ENCODE measurements at regions not wholly inside any gene's neighbourhood (a gene's known extent, or its start where the extent isn't known, plus 50 kb on each side); places are given as distances from the start of the nearest gene placed in this dataset.

- no peaks in the 10 kb centered on the region for H3K36me3 Mint-ChIP-seq
- H3K4me3 Mint-ChIP-seq, result no peak overlapping the region
- TF ChIP-seq, protein P1, sequence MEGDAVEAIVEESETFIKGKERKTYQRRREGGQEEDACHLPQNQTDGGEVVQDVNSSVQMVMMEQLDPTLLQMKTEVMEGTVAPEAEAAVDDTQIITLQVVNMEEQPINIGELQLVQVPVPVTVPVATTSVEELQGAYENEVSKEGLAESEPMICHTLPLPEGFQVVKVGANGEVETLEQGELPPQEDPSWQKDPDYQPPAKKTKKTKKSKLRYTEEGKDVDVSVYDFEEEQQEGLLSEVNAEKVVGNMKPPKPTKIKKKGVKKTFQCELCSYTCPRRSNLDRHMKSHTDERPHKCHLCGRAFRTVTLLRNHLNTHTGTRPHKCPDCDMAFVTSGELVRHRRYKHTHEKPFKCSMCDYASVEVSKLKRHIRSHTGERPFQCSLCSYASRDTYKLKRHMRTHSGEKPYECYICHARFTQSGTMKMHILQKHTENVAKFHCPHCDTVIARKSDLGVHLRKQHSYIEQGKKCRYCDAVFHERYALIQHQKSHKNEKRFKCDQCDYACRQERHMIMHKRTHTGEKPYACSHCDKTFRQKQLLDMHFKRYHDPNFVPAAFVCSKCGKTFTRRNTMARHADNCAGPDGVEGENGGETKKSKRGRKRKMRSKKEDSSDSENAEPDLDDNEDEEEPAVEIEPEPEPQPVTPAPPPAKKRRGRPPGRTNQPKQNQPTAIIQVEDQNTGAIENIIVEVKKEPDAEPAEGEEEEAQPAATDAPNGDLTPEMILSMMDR (IDR thresholded peaks at IDR 0.05; ENCODE audit: unreplicated experiment), result no peak
- H3K27ac Mint-ChIP-seq, result no peak overlapping the region
- no peak for DNase-seq (ENCODE audit: low spot score in 2 of 2, unreplicated experiment in 2 of 2)
- no peaks in the 10 kb centered on the region for H3K4me1 Mint-ChIP-seq
- peaks cover 10% of the 10 kb centered on the region for H3K27me3 Mint-ChIP-seq (ENCODE audit: low read depth)
- H3K9me3 Mint-ChIP-seq, result no peaks in the 10 kb centered on the region
These were observed 698.6 kb downstream of the NOVA1 start for GRCh38 chr14:25899197-25899596.

- Mint-ChIP-seq H3K36me3 (no peaks in the 10 kb centered on the region), H3K27me3 (ENCODE audit: low read depth) (peaks cover 16% of the 10 kb centered on the region), H3K9me3 (no peaks in the 10 kb centered on the region), H3K4me3 (no peak overlapping the region), H3K27ac (no peak overlapping the region), H3K4me1 (no peaks in the 10 kb centered on the region)
- TF ChIP-seq, protein P1 (IDR thresholded peaks at IDR 0.05; ENCODE audit: unreplicated experiment), result no peak
- DNase-seq (ENCODE audit: low spot score in 2 of 2, unreplicated experiment in 2 of 2), result no peak
These were observed 701.1 kb downstream of the NOVA1 start for GRCh38 chr14:25896777-25897176.

DNA sequence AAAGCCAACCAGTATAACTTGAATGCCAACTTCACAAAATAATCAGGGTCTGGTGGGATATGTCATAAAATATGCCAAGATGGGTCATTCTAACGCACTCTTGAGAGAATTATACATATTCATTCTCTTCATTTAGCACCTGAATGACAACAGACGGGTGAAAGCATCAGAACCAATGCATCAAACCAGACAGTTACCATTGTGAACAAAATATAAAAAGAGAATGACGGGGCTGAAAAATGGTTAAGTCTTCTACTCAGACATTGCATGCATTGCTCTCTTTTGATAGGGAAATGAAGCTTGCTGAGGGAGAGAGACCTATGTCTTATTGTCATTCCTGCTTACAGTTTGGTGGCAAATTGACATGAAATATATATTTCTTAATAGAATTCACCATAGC, 702.1 kb downstream of the NOVA1 start:
- Mint-ChIP-seq H3K9me3 (no peaks in the 10 kb centered on the region), H3K36me3 (no peaks in the 10 kb centered on the region), H3K27me3 (ENCODE audit: low read depth) (peaks cover 18% of the 10 kb centered on the region), H3K27ac (no peak overlapping the region), H3K4me3 (no peak overlapping the region), H3K4me1 (no peaks in the 10 kb centered on the region)
- TF ChIP-seq, protein P1 (IDR thresholded peaks at IDR 0.05; ENCODE audit: unreplicated experiment), result no peak
- DNase-seq (ENCODE audit: low spot score in 2 of 2, unreplicated experiment in 2 of 2), result no peak

DNA sequence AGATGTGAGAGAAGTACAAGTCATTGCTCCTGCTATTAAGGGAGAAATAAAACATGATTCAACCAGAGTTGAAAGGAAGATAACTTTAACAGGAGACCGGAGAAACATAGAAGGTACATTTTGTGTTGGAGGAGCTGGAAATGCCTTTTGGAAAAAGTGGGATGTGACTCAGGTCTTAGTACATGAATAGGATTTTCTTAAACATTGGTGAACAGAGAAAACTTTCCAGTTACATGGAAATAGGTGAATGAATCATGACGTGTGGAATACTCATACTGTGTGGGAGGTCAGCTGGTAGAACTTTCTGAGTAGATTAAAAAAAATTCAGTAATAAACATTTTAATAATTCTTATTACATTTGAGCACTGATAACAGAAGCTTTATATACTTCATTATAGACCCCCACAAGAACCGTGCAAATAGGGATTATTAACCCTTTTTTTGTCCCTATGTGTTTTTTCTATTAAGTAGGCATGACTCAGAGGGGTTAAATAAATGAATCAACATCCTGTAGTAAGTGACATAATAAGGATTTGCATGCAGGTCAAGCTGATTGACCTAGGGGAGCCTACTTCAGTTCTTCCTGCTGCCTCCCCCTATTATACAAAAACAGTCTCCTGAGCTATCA, 710.5 kb downstream of the NOVA1 start:
- Mint-ChIP-seq H3K4me3 (no peak overlapping the region), H3K9me3 (no peaks in the 10 kb centered on the region), H3K27me3 (ENCODE audit: low read depth) (peaks cover 29% of the 10 kb centered on the region), H3K4me1 (peaks cover 15% of the 10 kb centered on the region), H3K27ac (no peak overlapping the region), H3K36me3 (no peaks in the 10 kb centered on the region)
- TF ChIP-seq, protein P1 (IDR thresholded peaks at IDR 0.05; ENCODE audit: unreplicated experiment), result no peak
- no peak for DNase-seq (ENCODE audit: low spot score in 2 of 2, unreplicated experiment in 2 of 2)

GRCh38 chr14:25884657-25885056, 713.2 kb downstream of the NOVA1 start:
- TF ChIP-seq, protein P1 (IDR thresholded peaks at IDR 0.05; ENCODE audit: unreplicated experiment), result no peak
- no peak overlapping the region for H3K4me3 Mint-ChIP-seq
- no peaks in the 10 kb centered on the region for H3K36me3 Mint-ChIP-seq
- H3K4me1 Mint-ChIP-seq, result peaks cover 21% of the 10 kb centered on the region
- no peak overlapping the region for H3K27ac Mint-ChIP-seq
- H3K9me3 Mint-ChIP-seq, result no peaks in the 10 kb centered on the region
- DNase-seq (ENCODE audit: low spot score in 2 of 2, unreplicated experiment in 2 of 2), result no peak
- peaks cover 27% of the 10 kb centered on the region for H3K27me3 Mint-ChIP-seq (ENCODE audit: low read depth)

GRCh38 chr14:25882899-25883298, 714.9 kb downstream of the NOVA1 start:
- DNase-seq (ENCODE audit: low spot score in 2 of 2, unreplicated experiment in 2 of 2), result no peak
- no peak overlapping the region for H3K4me3 Mint-ChIP-seq
- H3K27me3 Mint-ChIP-seq (ENCODE audit: low read depth), result peaks cover 35% of the 10 kb centered on the region
- no peak overlapping the region for H3K27ac Mint-ChIP-seq
- peaks cover 15% of the 10 kb centered on the region for H3K4me1 Mint-ChIP-seq
- TF ChIP-seq, protein P1 (IDR thresholded peaks at IDR 0.05; ENCODE audit: unreplicated experiment), result no peak
- no peaks in the 10 kb centered on the region for H3K9me3 Mint-ChIP-seq
- H3K36me3 Mint-ChIP-seq, result no peaks in the 10 kb centered on the region
